ENCODE measurements at regions not wholly inside any gene's neighbourhood (a gene's known extent, or its start where the extent isn't known, plus 50 kb on each side); places are given as distances from the start of the nearest gene placed in this dataset.
"Not testable (repeated sequence)": the region's sequence is repeated elsewhere in the genome, so short reads cannot be mapped to it uniquely, and the experiment has no call there.

DNA sequence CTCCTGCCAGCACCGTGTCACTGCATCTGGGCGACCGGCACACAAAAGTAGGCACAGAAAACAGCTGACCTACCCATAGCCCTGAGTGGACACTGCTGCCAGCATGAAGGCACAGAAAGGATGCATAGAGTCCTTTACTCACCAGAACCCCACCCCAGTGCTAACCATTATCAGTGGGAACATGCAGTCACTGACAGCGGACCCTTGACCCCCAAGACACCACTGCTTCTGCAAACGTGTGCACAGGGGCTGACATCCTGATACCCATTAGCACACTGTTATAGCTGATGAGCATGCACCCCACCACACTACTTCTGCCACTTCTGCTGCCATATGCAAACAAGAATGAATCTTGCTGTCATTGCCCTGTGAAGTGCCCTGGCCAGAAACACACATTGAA lies 953.0 kb upstream of the NCAM2 start:
- intact Hi-C loops (cut with micrococcal nuclease; ENCODE audit: unreplicated experiment), result no loop called here
- POLR2A ChIA-PET, result no interaction called here

DNA sequence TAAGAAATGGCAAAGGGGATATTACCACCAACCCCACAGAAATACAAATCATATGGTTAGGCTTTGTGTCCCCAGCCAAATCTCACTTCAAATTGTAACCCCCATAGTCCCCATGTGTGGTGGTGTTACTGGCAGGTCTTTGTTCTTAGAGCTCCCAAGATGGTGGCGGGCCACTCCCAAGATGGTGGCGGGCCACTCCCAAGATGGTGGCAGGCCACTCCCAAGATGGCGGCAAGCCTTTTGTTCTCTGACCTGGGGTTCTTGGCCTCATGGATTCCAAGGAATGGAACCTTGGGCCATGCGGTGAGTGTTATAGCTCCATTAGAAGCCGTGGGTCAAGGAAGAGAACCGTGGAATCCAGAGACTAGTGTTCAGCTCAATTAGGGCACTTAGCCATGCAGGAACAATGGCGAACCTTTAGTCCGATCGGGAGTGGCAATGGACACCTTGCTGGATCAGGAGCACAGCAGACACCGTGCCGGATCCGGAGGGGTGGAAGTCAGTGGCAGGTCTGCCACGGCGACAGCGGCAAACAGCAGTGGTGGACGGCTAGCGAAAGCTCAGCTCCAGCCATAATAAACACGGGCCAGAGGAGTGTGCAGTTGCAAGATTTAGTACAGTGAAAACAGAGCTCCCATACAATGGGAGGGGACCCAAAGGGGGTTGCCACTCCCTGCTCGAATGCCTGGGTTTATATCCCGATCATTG lies 949.9 kb upstream of the NCAM2 start:
- intact Hi-C loops (cut with micrococcal nuclease; ENCODE audit: unreplicated experiment); H3K79me2 ChIP-seq (ENCODE audit: insufficient read depth, low read depth, low read length); H4K20me1 ChIP-seq (ENCODE audit: insufficient read depth, low read length); H3K4me3 ChIP-seq (ENCODE audit: low read depth, low read length, poor library complexity, severe bottlenecking); H2AFZ ChIP-seq (ENCODE audit: low read length); H3K36me3 ChIP-seq (ENCODE audit: insufficient read depth, low read length); H3K27ac ChIP-seq (ENCODE audit: low read depth, low read length, poor library complexity, severe bottlenecking); BruUV-seq (replicated peaks); CTCF ChIA-PET (ENCODE audit: unreplicated experiment); DNase-seq (ENCODE audit: low spot score); H3K4me1 ChIP-seq (ENCODE audit: insufficient read depth, low read length, poor library complexity, severe bottlenecking); H3K9me2 ChIP-seq (ENCODE audit: insufficient read depth, low read length); H3K4me2 ChIP-seq (ENCODE audit: low read length): not testable (repeated sequence)
- POLR2A ChIA-PET, result interaction anchor here (0.7 to 0.8 kb wide), 2 partner anchors 8 to 16 kb away, joined by 3 read pairs; no protein-coding TSS in a partner anchor
- H3K9me3 ChIP-seq (ENCODE audit: low read length), result peaks cover 30% of the 10 kb centered on the region; the same call in 1 of the 2 replicates

More for the DNA sequence above, 953.0 kb upstream of the NCAM2 start:
- Histone ChIP-seq H3K9me2 (ENCODE audit: insufficient read depth, low read length) (no peaks in the 10 kb centered on the region), H3K36me3 (ENCODE audit: insufficient read depth, low read length) (no peaks in the 10 kb centered on the region), H3K9me3 (ENCODE audit: low read length) (peaks cover 25% of the 10 kb centered on the region; the same call in 1 of the 2 replicates), H3K4me3 (ENCODE audit: low read depth, low read length, poor library complexity, severe bottlenecking) (no peak overlapping the region), H3K4me1 (ENCODE audit: insufficient read depth, low read length, poor library complexity, severe bottlenecking) (no peaks in the 10 kb centered on the region), H4K20me1 (ENCODE audit: insufficient read depth, low read length) (no peaks in the 10 kb centered on the region), H3K4me2 (ENCODE audit: low read length) (no peak overlapping the region), H2AFZ (ENCODE audit: low read length) (no peak overlapping the region), H3K79me2 (ENCODE audit: insufficient read depth, low read depth, low read length) (no peaks in the 10 kb centered on the region), H3K27ac (ENCODE audit: low read depth, low read length, poor library complexity, severe bottlenecking) (no peak overlapping the region)
- DNase-seq (ENCODE audit: low spot score), result no peak
- no peak for TF ChIP-seq EZH2phosphoT487 (IDR thresholded peaks at IDR 0.05; ENCODE audit: borderline replicate concordance, low read depth, low read length)
- TF ChIP-seq, protein P1, sequence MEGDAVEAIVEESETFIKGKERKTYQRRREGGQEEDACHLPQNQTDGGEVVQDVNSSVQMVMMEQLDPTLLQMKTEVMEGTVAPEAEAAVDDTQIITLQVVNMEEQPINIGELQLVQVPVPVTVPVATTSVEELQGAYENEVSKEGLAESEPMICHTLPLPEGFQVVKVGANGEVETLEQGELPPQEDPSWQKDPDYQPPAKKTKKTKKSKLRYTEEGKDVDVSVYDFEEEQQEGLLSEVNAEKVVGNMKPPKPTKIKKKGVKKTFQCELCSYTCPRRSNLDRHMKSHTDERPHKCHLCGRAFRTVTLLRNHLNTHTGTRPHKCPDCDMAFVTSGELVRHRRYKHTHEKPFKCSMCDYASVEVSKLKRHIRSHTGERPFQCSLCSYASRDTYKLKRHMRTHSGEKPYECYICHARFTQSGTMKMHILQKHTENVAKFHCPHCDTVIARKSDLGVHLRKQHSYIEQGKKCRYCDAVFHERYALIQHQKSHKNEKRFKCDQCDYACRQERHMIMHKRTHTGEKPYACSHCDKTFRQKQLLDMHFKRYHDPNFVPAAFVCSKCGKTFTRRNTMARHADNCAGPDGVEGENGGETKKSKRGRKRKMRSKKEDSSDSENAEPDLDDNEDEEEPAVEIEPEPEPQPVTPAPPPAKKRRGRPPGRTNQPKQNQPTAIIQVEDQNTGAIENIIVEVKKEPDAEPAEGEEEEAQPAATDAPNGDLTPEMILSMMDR (conservative IDR thresholded peaks at IDR 0.05; ENCODE audit: low read length), result no peak
- CTCF ChIA-PET (ENCODE audit: unreplicated experiment), result no interaction called here
- BruUV-seq (replicated peaks), result no TSS peak

DNA sequence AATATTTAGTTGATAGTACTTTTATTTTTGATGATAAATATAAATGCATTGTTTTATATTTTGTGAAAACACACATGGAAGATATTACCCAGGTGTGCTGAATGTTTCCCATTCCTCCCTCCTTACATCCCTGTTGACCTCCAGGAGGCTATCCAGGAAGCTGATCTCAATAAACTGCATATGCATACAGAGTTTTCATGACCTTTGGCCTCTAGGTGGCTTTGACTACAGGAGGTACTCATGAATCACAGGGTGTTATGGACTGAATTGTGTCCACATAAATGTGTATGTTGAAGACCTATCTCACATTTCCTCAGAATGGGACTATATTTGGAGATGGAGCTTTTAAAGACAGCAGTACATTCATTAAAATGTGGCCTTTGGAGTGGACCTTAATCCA lies 914.9 kb upstream of the NCAM2 start:
- intact Hi-C loops (cut with micrococcal nuclease; ENCODE audit: unreplicated experiment), result no loop called here
- Histone ChIP-seq H3K27ac (ENCODE audit: low read depth, low read length, poor library complexity, severe bottlenecking) (no peak overlapping the region), H3K79me2 (ENCODE audit: insufficient read depth, low read depth, low read length) (no peaks in the 10 kb centered on the region), H3K9me3 (ENCODE audit: low read length) (peaks cover 34% of the 10 kb centered on the region), H3K9me2 (ENCODE audit: insufficient read depth, low read length) (no peaks in the 10 kb centered on the region), H4K20me1 (ENCODE audit: insufficient read depth, low read length) (no peaks in the 10 kb centered on the region), H3K36me3 (ENCODE audit: insufficient read depth, low read length) (no peaks in the 10 kb centered on the region), H2AFZ (ENCODE audit: low read length) (no peak overlapping the region), H3K4me2 (ENCODE audit: low read length) (no peak overlapping the region), H3K4me1 (ENCODE audit: insufficient read depth, low read length, poor library complexity, severe bottlenecking) (no peaks in the 10 kb centered on the region), H3K4me3 (ENCODE audit: low read depth, low read length, poor library complexity, severe bottlenecking) (no peak overlapping the region)
- BruUV-seq (replicated peaks), result no TSS peak
- DNase-seq (ENCODE audit: low spot score), result no peak
- TF ChIP-seq, protein P1 (conservative IDR thresholded peaks at IDR 0.05; ENCODE audit: low read length), result no peak
- TF ChIP-seq EZH2phosphoT487 (IDR thresholded peaks at IDR 0.05; ENCODE audit: borderline replicate concordance, low read depth, low read length), result no peak
- CTCF ChIA-PET (ENCODE audit: unreplicated experiment), result no interaction called here
- POLR2A ChIA-PET, result no interaction called here

Measured in OCI-LY7 (cell line).